OCI-LY1 (cell line): ENCODE measurements at regions not wholly inside any gene's neighbourhood (a gene's known extent, or its start where the extent isn't known, plus 50 kb on each side); places are given as distances from the start of the nearest gene placed in this dataset.

Source experiments
- H2AFZ ChIP-seq: fragments of 200-600 bp; sonication (generic), shearing (Covaris generic); 2 replicates; pipeline ENCODE4 v1.6.0; 2014; ENCODE audit warnings: antibody characterized with exemption, mild to moderate bottlenecking, low read length
- H3F3A ChIP-seq: fragments of 200-600 bp; sonication (generic), shearing (Covaris generic); 2 replicates; pipeline ENCODE4 v1.6.0; 2014; ENCODE audit warnings: mild to moderate bottlenecking, antibody characterized with exemption, low read length, moderate library complexity; ENCODE audit not compliant: insufficient read depth
- H3K27ac ChIP-seq: fragments of 200-600 bp; sonication (generic); 2 replicates; pipeline ENCODE4 v1.5.1; 2014; ENCODE audit warnings: low read length, mixed run types, mild to moderate bottlenecking, low read depth; ENCODE audit not compliant: poor library complexity, severe bottlenecking
- H3K27me3 ChIP-seq: fragments of 200-600 bp; sonication (generic); 2 replicates; pipeline ENCODE4 v1.6.0; 2014; ENCODE audit warnings: antibody characterized with exemption, mild to moderate bottlenecking, low read length, moderate library complexity; ENCODE audit not compliant: insufficient read depth
- H3K36me3 ChIP-seq: fragments of 200-600 bp; sonication (generic); 2 replicates; pipeline ENCODE4 v1.6.1; 2014; ENCODE audit warnings: mild to moderate bottlenecking, antibody characterized with exemption, low read length, moderate library complexity, mixed read lengths; ENCODE audit not compliant: insufficient read depth
- H3K4me1 ChIP-seq: fragments of 200-600 bp; sonication (generic); 2 replicates; pipeline ENCODE4 v1.5.1; 2014; ENCODE audit warnings: mild to moderate bottlenecking, low read length, moderate library complexity; ENCODE audit not compliant: insufficient read depth, severe bottlenecking
- H3K4me2 ChIP-seq: fragments of 200-600 bp; sonication (generic), shearing (Covaris generic); 2 replicates; pipeline ENCODE4 v1.6.1; 2014; ENCODE audit warnings: low read length
- H3K4me3 ChIP-seq: fragments of 200-600 bp; sonication (generic); 2 replicates; pipeline ENCODE4 v1.5.1; 2014; ENCODE audit warnings: low read length, low read depth, mild to moderate bottlenecking, mixed read lengths; ENCODE audit not compliant: poor library complexity, severe bottlenecking
- H3K79me2 ChIP-seq: fragments of 200-600 bp; shearing (Covaris generic); 2 replicates; pipeline ENCODE4 v1.6.1; 2016; ENCODE audit warnings: mixed run types, low read length, mixed read lengths; ENCODE audit not compliant: insufficient read depth
- H3K9ac ChIP-seq: fragments of 200-600 bp; sonication (generic), shearing (Covaris generic); 2 replicates; pipeline ENCODE4 v1.6.1; 2014; ENCODE audit warnings: mild to moderate bottlenecking, low read length, mixed read lengths
- H3K9me2 ChIP-seq: fragments of 200-600 bp; sonication (generic), shearing (Covaris generic); 2 replicates; pipeline ENCODE4 v1.6.1; 2014; ENCODE audit warnings: low read depth, mild to moderate bottlenecking, low read length, mixed read lengths
- H3K9me3 ChIP-seq: fragments of 200-600 bp; shearing (Covaris generic); 2 replicates; pipeline ENCODE4 v1.6.1; 2014; ENCODE audit warnings: low read length, mixed read lengths
- H4K20me1 ChIP-seq: fragments of 200-600 bp; sonication (generic), shearing (Covaris generic); 2 replicates; pipeline ENCODE4 v1.6.0; 2016; ENCODE audit warnings: mild to moderate bottlenecking, low read length; ENCODE audit not compliant: insufficient read depth
- CTCF ChIP-seq: fragments of 200-600 bp; sonication (generic), shearing (Covaris generic); IDR thresholded peaks from 2 replicates; pipeline ENCODE4 v1.5.1; 2017; ENCODE audit warnings: mild to moderate bottlenecking, antibody characterized with exemption, low read length, moderate library complexity, mixed read lengths
- EZH2 ChIP-seq: fragments of 200-600 bp; sonication (generic), shearing (Covaris generic); IDR thresholded peaks from 2 replicates; pipeline ENCODE4 v1.8.0; 2017; ENCODE audit warnings: borderline replicate concordance, mixed run types, mild to moderate bottlenecking, antibody characterized with exemption, low read length, moderate library complexity, mixed read lengths

- H2AFZ ChIP-seq: no peak overlapping the region
- H3K79me2 ChIP-seq: no peaks in the 10 kb centered on the region
- no peak overlapping the region for H3K4me3 ChIP-seq
- no peaks in the 10 kb centered on the region for H3F3A ChIP-seq
- TF ChIP-seq CTCF: no peak
- TF ChIP-seq EZH2: no peak
- no peaks in the 10 kb centered on the region for H3K4me1 ChIP-seq
- H3K9me3 ChIP-seq: no peaks in the 10 kb centered on the region
- no peaks in the 10 kb centered on the region for H3K9me2 ChIP-seq
- no peaks in the 10 kb centered on the region for H3K36me3 ChIP-seq
- no peak overlapping the region for H3K9ac ChIP-seq
- H4K20me1 ChIP-seq: no peaks in the 10 kb centered on the region
- H3K4me2 ChIP-seq: no peak overlapping the region
- H3K27me3 ChIP-seq: no peaks in the 10 kb centered on the region
- H3K27ac ChIP-seq: no peak overlapping the region
Measured at GRCh38 chr18:73544032-73544431, 603.6 kb downstream of the FBXO15 start.

GRCh38 chr18:73535990-73536389 lies 611.6 kb downstream of the FBXO15 start:
- Histone ChIP-seq H3K4me1 (no peaks in the 10 kb centered on the region), H3K9me3 (no peaks in the 10 kb centered on the region), H3K27ac (no peak overlapping the region), H3F3A (no peaks in the 10 kb centered on the region), H3K4me3 (no peak overlapping the region), H3K9me2 (no peaks in the 10 kb centered on the region), H4K20me1 (no peaks in the 10 kb centered on the region), H3K27me3 (no peaks in the 10 kb centered on the region), H3K36me3 (no peaks in the 10 kb centered on the region), H3K9ac (no peak overlapping the region), H3K4me2 (no peak overlapping the region), H3K79me2 (no peaks in the 10 kb centered on the region), H2AFZ (no peak overlapping the region)
- TF ChIP-seq EZH2 (no peak), CTCF (no peak)

GRCh38 chr18:73535189-73535588 lies 612.4 kb downstream of the FBXO15 start:
- H3K4me2 ChIP-seq: no peak overlapping the region
- H2AFZ ChIP-seq: no peak overlapping the region
- no peaks in the 10 kb centered on the region for H4K20me1 ChIP-seq
- no peak for TF ChIP-seq EZH2
- no peak for TF ChIP-seq CTCF
- no peaks in the 10 kb centered on the region for H3K27me3 ChIP-seq
- no peaks in the 10 kb centered on the region for H3F3A ChIP-seq
- H3K79me2 ChIP-seq: no peaks in the 10 kb centered on the region
- H3K9me3 ChIP-seq: no peaks in the 10 kb centered on the region
- H3K36me3 ChIP-seq: no peaks in the 10 kb centered on the region
- no peak overlapping the region for H3K27ac ChIP-seq
- H3K9me2 ChIP-seq: no peaks in the 10 kb centered on the region
- H3K4me3 ChIP-seq: no peak overlapping the region
- no peaks in the 10 kb centered on the region for H3K4me1 ChIP-seq
- H3K9ac ChIP-seq: no peak overlapping the region
